WI38 (cell line): ENCODE measurements at regions not wholly inside any gene's neighbourhood (a gene's known extent, or its start where the extent isn't known, plus 50 kb on each side); places are given as distances from the start of the nearest gene placed in this dataset.

Experiments
- H3K4me3 ChIP-seq: 2 replicates; pipeline ENCODE4 v1.5.1; 2011; ENCODE audit warnings: low read depth, mild to moderate bottlenecking, control low read depth, low read length
- CTCF ChIP-seq: IDR thresholded peaks from 2 replicates; pipeline ENCODE4 v1.5.1; 2012; ENCODE audit warnings: low read depth, mild to moderate bottlenecking, control low read depth, low read length

- no peak overlapping the region for H3K4me3 ChIP-seq
- TF ChIP-seq CTCF = no peak
Observed at GRCh38 chr18:4582431-4583335, 127.6 kb upstream of the DLGAP1 start.

DNA sequence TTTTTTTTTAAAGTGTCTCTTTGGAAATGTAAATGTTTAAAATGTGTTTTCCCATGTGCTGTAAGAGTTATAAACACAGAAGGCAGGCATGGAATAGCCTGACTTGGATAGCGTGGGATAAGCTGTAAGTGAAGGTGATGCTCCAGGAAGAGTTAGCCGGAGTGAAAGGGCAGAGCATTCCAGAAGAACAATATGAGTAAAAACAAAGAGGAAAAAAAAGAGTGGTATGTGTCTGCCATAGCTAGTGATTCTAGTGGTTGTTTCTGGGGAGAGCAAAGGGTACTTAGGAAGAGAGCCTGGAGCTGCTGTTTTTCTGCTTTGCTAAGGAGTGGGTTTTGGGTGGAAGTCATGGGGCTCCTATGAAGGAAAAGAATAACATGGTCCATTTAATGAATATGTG is 126.9 kb upstream of the DLGAP1 start:
- H3K4me3 ChIP-seq = no peak overlapping the region
- TF ChIP-seq CTCF = no peak

DNA sequence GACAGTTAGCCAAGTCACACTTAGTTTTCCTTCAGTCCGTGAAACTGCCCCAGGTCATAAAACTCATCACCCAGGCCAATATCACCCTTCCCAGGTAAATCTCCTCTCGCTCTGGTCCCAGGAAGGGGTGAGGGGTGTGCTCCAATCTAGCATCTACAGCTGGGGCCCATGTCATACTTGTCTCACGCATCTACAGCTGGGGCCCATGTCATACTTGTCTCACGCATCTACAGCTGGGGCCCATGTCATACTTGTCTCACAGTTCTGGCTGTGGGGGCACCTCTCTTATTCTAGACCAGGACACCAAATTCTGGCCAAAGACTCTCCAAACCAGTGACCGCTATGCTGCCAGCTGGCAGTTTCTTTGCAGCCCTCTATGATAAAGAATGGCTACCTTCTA is 123.3 kb upstream of the DLGAP1 start:
- TF ChIP-seq CTCF = no peak

DNA sequence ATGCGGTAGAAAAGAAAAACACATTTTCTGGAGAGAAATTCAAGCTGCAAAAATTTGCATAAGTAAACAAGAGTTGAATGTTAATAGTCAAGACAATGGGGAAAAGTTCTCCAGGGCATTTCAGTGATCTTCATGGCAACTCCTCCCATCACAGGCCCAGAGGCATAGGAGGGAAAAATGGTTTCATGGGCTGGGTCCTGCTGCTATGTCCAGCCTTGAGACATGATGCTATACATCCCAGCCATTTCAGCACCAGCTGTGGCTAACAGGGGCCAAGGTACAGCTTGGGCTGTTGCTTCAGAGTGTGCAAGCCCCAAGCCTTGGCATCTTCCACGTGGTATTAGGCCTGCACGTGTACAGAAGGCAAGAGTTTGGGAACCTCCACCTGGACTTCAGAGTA is 118.6 kb upstream of the DLGAP1 start:
- no peak for TF ChIP-seq CTCF
- no peak overlapping the region for H3K4me3 ChIP-seq

More for the DNA sequence above, 123.3 kb upstream of the DLGAP1 start:
- H3K4me3 ChIP-seq = no peak overlapping the region

DNA sequence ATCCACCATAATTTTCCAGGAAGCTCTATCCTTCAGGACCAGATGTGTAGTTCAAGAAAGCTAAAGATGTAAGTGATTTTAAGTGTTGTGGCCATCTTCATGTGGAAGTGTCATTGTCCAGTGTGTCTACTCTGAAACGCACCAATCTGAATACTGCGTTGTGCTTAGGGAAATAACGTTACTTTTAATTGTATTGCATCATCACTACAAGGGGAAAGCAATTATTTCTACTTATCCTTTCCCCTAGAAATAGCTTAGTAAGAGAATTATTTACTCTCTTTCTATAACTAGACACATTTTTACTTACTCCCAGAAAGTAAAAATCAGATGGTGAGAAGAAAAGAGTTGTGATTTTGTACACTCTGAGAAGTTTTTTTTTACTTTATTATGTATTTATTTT is 102.4 kb upstream of the DLGAP1 start:
- TF ChIP-seq CTCF = no peak
- H3K4me3 ChIP-seq = no peak overlapping the region

DNA sequence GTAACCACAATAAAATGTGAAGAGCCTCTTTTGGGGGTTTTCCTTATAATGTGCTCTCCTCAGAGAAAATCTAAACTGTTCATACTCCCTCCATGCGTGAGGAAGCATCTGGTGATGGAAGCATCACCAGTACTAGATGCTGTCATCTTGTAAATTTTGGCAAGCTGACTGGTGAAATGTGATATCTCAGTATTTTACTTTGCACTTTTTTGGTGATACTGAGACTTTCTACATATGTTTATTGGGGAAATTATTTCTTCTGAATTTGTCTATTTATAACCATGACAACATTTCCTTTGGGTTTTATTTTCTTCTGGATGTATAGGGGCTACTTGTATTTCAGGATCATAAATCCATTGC is 95.9 kb upstream of the DLGAP1 start:
- no peak overlapping the region for H3K4me3 ChIP-seq
- TF ChIP-seq CTCF = no peak

DNA sequence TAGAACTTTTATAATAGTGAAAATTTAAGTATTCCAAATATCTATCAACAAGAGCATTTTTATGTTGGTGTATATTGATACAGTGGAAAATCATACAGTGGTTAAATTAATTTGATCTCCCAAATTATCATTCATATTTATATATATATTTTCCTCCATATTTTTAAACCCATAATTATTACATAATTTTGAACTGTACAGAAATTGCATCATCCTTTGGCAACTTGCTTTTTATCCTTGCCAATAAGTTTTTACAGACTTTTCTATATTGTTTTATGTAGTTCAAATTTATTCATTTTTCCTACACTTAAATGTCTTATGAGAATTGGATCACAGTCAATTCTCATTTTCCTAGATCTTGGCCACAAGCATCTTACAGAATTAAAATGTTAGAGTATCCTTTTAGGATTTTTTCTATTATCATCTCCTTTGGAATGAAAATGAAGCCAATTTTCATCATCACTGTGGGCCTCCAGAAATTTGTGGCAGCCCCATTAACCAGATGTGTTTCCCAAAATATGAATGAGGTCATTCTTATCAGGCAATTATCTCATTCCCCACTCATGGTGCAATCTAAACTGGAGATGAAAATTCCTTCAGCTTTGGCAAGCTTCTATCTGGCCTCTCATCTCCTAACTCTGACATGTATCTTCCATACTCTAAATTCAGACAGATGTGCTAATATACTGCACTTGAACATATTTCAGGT is 94.2 kb upstream of the DLGAP1 start:
- no peak for TF ChIP-seq CTCF
- no peak overlapping the region for H3K4me3 ChIP-seq
